ENCODE measurements at regions not wholly inside any gene's neighbourhood (a gene's known extent, or its start where the extent isn't known, plus 50 kb on each side); places are given as distances from the start of the nearest gene placed in this dataset.

DNA sequence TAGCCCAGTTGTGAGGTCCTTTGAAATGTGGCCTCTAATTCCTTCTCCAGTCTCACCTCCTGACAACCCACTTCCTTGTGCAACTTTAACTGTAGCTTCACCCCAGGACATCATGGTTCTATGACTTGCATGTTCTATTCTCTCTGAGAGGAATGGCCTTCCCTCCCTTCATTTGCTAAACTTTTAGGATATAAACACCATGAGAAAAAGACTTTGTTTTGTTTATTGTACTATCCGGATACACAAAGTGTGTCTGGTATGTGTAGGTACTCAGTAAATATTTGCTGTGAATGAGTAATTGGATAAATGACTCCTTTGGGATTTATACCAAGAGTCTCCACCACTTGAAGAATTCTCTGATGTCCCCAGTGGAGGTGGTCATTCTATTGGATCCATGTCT, 547.6 kb downstream of the INSC start:
- Histone ChIP-seq H3K9ac (ENCODE audit: low read depth in 1 of 2, low read length in 2 of 2) (no peak overlapping the region), H3K4me3 (ENCODE audit: low read length in 2 of 2) (no peak overlapping the region), H3K36me3 (ENCODE audit: control insufficient read depth in 2 of 2, insufficient read depth in 2 of 2, low read length in 2 of 2) (no peaks in the 10 kb centered on the region), H3K4me1 (ENCODE audit: control insufficient read depth in 2 of 2, insufficient read depth in 2 of 2, low read length in 2 of 2) (peaks cover 0 to 4% of the 10 kb centered on the region in 2 donors), H3K27me3 (ENCODE audit: control insufficient read depth in 2 of 2, insufficient read depth in 2 of 2, low read length in 2 of 2) (no peaks in the 10 kb centered on the region), H3K27ac (ENCODE audit: low read depth in 2 of 2, low read length in 2 of 2) (no peak overlapping the region), H3K9me3 (ENCODE audit: control insufficient read depth in 2 of 2, low read length in 2 of 2) (no peaks in the 10 kb centered on the region)

GRCh38 chr11:15663777-15664218, 549.1 kb downstream of the INSC start:
- Histone ChIP-seq H3K27ac (ENCODE audit: low read depth in 2 of 2, low read length in 2 of 2) (no peak overlapping the region), H3K27me3 (ENCODE audit: control insufficient read depth in 2 of 2, insufficient read depth in 2 of 2, low read length in 2 of 2) (no peaks in the 10 kb centered on the region), H3K9me3 (ENCODE audit: control insufficient read depth in 2 of 2, low read length in 2 of 2) (no peaks in the 10 kb centered on the region), H3K36me3 (ENCODE audit: control insufficient read depth in 2 of 2, insufficient read depth in 2 of 2, low read length in 2 of 2) (no peaks in the 10 kb centered on the region), H3K9ac (ENCODE audit: low read depth in 1 of 2, low read length in 2 of 2) (no peak overlapping the region), H3K4me3 (ENCODE audit: low read length in 2 of 2) (no peak overlapping the region), H3K4me1 (ENCODE audit: control insufficient read depth in 2 of 2, insufficient read depth in 2 of 2, low read length in 2 of 2) (peaks cover 0 to 4% of the 10 kb centered on the region in 2 donors)

GRCh38 chr11:15665368-15665871, 550.7 kb downstream of the INSC start:
- Histone ChIP-seq H3K27me3 (ENCODE audit: control insufficient read depth in 2 of 2, insufficient read depth in 2 of 2, low read length in 2 of 2) (no peaks in the 10 kb centered on the region), H3K9me3 (ENCODE audit: control insufficient read depth in 2 of 2, low read length in 2 of 2) (no peaks in the 10 kb centered on the region), H3K9ac (ENCODE audit: low read depth in 1 of 2, low read length in 2 of 2) (no peak overlapping the region), H3K27ac (ENCODE audit: low read depth in 2 of 2, low read length in 2 of 2) (no peak overlapping the region), H3K4me3 (ENCODE audit: low read length in 2 of 2) (no peak overlapping the region), H3K4me1 (ENCODE audit: control insufficient read depth in 2 of 2, insufficient read depth in 2 of 2, low read length in 2 of 2) (peaks cover 0 to 4% of the 10 kb centered on the region in 2 donors), H3K36me3 (ENCODE audit: control insufficient read depth in 2 of 2, insufficient read depth in 2 of 2, low read length in 2 of 2) (no peaks in the 10 kb centered on the region)

DNA sequence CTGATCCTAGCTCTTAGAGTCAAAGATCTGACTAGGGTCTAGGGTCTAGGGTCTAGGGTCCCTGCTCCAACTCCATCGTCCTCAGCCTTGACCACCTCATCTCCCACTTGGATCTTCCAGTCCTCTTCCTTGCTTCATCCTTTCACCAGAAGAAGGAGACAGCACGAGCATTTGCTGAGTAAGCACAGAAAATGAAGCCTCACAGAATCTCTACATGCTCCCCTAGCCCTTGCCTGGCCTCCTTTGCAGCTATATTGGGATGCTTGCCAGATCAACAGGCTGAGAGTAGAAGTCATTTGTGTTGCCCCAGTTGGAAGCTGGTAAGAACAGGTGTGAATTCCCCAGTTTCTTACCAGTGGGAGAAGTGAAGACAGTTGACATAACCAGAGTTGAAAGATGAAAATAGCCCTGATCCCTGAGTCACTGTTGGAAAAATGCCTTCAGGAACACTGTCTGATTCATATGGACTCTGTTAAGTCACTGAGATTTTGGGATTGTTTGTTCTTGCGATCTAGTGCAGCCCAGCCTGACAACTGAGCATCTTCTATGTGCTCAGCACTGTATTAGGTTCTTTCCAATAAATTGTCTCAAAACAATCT, 552.5 kb downstream of the INSC start:
- Histone ChIP-seq H3K4me1 (ENCODE audit: control insufficient read depth in 2 of 2, insufficient read depth in 2 of 2, low read length in 2 of 2) (peaks cover 0 to 4% of the 10 kb centered on the region in 2 donors), H3K27me3 (ENCODE audit: control insufficient read depth in 2 of 2, insufficient read depth in 2 of 2, low read length in 2 of 2) (no peaks in the 10 kb centered on the region), H3K9ac (ENCODE audit: low read depth in 1 of 2, low read length in 2 of 2) (no peak overlapping the region), H3K4me3 (ENCODE audit: low read length in 2 of 2) (no peak overlapping the region), H3K27ac (ENCODE audit: low read depth in 2 of 2, low read length in 2 of 2) (no peak overlapping the region), H3K36me3 (ENCODE audit: control insufficient read depth in 2 of 2, insufficient read depth in 2 of 2, low read length in 2 of 2) (no peaks in the 10 kb centered on the region), H3K9me3 (ENCODE audit: control insufficient read depth in 2 of 2, low read length in 2 of 2) (no peaks in the 10 kb centered on the region)

DNA sequence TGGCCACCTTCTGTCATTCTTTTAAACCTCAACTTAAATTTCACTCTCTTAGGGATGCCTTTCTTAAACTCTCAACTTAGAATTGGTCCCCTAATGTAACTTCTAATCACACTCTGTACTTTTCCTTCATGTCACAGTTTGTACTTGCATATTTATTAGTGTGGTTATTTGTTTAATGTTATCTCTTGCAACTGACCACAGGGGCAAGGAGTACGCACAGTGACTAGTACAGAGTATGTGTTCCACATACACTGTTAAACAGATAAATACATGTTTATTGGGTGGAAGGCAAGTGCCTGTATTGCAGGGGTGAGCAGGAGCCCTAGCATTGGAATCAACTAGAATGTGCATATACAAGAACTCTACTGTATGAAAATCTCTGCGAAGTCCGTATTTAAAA, 554.0 kb downstream of the INSC start:
- no peaks in the 10 kb centered on the region for H3K27me3 ChIP-seq (ENCODE audit: control insufficient read depth in 2 of 2, insufficient read depth in 2 of 2, low read length in 2 of 2)

DNA sequence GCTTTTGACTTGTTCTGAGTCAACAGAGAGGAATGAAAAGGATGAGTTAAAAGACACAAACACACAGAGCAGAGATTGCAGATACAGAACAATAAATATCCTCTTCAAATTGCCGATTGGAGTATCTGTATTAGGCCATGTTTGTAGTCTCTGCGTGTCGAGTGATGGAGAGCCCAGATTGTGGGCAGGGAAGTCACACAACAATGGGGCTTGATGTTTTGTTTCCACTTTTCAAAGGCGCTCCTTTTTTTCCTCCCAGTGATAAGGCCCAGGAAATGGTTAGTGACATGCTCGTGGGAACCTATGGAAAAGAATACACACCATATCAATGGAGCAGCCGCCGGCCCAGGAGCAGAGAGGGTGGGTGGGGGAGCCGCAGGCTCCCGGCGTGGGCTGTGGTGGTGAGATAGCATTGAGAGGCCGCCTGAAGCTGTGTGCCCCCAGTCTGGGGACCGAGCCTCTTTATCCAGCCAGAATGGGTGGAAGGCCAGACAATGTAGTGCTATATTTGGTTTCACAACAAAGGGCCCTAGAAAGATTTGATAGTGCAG, 555.9 kb downstream of the INSC start:
- H3K4me1 ChIP-seq (ENCODE audit: control insufficient read depth in 2 of 2, insufficient read depth in 2 of 2, low read length in 2 of 2): peaks cover 0 to 4% of the 10 kb centered on the region in 2 donors
- H3K9ac ChIP-seq (ENCODE audit: low read depth in 1 of 2, low read length in 2 of 2): no peak overlapping the region
- H3K27me3 ChIP-seq (ENCODE audit: control insufficient read depth in 2 of 2, insufficient read depth in 2 of 2, low read length in 2 of 2): no peaks in the 10 kb centered on the region
- no peaks in the 10 kb centered on the region for H3K9me3 ChIP-seq (ENCODE audit: control insufficient read depth in 2 of 2, low read length in 2 of 2)
- H3K27ac ChIP-seq (ENCODE audit: low read depth in 2 of 2, low read length in 2 of 2): no peak overlapping the region
- no peaks in the 10 kb centered on the region for H3K36me3 ChIP-seq (ENCODE audit: control insufficient read depth in 2 of 2, insufficient read depth in 2 of 2, low read length in 2 of 2)
- H3K4me3 ChIP-seq (ENCODE audit: low read length in 2 of 2): no peak overlapping the region

More for the DNA sequence above, 554.0 kb downstream of the INSC start:
- Histone ChIP-seq H3K36me3 (ENCODE audit: control insufficient read depth in 2 of 2, insufficient read depth in 2 of 2, low read length in 2 of 2) (no peaks in the 10 kb centered on the region), H3K4me3 (ENCODE audit: low read length in 2 of 2) (no peak overlapping the region), H3K27ac (ENCODE audit: low read depth in 2 of 2, low read length in 2 of 2) (no peak overlapping the region), H3K9ac (ENCODE audit: low read depth in 1 of 2, low read length in 2 of 2) (no peak overlapping the region), H3K4me1 (ENCODE audit: control insufficient read depth in 2 of 2, insufficient read depth in 2 of 2, low read length in 2 of 2) (peaks cover 0 to 4% of the 10 kb centered on the region in 2 donors), H3K9me3 (ENCODE audit: control insufficient read depth in 2 of 2, low read length in 2 of 2) (no peaks in the 10 kb centered on the region)

- H3K9me3 ChIP-seq (ENCODE audit: control insufficient read depth in 2 of 2, low read length in 2 of 2): no peaks in the 10 kb centered on the region
- no peak overlapping the region for H3K27ac ChIP-seq (ENCODE audit: low read depth in 2 of 2, low read length in 2 of 2)
- H3K27me3 ChIP-seq (ENCODE audit: control insufficient read depth in 2 of 2, insufficient read depth in 2 of 2, low read length in 2 of 2): no peaks in the 10 kb centered on the region
- H3K36me3 ChIP-seq (ENCODE audit: control insufficient read depth in 2 of 2, insufficient read depth in 2 of 2, low read length in 2 of 2): no peaks in the 10 kb centered on the region
- H3K9ac ChIP-seq (ENCODE audit: low read depth in 1 of 2, low read length in 2 of 2): no peak overlapping the region
- H3K4me3 ChIP-seq (ENCODE audit: low read length in 2 of 2): no peak overlapping the region
- H3K4me1 ChIP-seq (ENCODE audit: control insufficient read depth in 2 of 2, insufficient read depth in 2 of 2, low read length in 2 of 2): no peaks in the 10 kb centered on the region
Observed at GRCh38 chr11:15671216-15671615, 556.5 kb downstream of the INSC start.

DNA sequence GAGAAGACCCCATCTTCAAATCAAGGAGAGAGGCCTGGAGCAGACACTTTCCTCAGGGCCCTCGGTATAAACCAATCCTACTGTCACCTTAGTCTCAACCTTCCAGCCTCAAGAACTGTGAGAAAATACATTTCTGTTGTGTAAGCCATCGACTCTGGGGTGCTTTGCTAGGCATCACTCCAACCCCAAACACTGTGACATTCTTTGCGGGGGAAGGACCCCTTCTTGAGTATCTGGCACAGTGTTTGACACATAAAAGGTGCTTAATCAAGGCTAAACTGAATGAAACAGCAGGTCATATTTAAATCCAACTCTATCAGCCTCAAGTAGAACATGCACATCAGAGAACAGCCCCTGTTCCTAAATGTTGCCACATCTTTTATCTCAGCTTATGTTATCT, 558.1 kb downstream of the INSC start:
- H3K36me3 ChIP-seq (ENCODE audit: control insufficient read depth in 2 of 2, insufficient read depth in 2 of 2, low read length in 2 of 2): no peaks in the 10 kb centered on the region
- no peaks in the 10 kb centered on the region for H3K27me3 ChIP-seq (ENCODE audit: control insufficient read depth in 2 of 2, insufficient read depth in 2 of 2, low read length in 2 of 2)
- H3K4me1 ChIP-seq (ENCODE audit: control insufficient read depth in 2 of 2, insufficient read depth in 2 of 2, low read length in 2 of 2): no peaks in the 10 kb centered on the region
- H3K4me3 ChIP-seq (ENCODE audit: low read length in 2 of 2): no peak overlapping the region
- no peak overlapping the region for H3K27ac ChIP-seq (ENCODE audit: low read depth in 2 of 2, low read length in 2 of 2)
- H3K9ac ChIP-seq (ENCODE audit: low read depth in 1 of 2, low read length in 2 of 2): no peak overlapping the region
- peaks cover 0 to 2% of the 10 kb centered on the region in 2 donors for H3K9me3 ChIP-seq (ENCODE audit: control insufficient read depth in 2 of 2, low read length in 2 of 2)

DNA sequence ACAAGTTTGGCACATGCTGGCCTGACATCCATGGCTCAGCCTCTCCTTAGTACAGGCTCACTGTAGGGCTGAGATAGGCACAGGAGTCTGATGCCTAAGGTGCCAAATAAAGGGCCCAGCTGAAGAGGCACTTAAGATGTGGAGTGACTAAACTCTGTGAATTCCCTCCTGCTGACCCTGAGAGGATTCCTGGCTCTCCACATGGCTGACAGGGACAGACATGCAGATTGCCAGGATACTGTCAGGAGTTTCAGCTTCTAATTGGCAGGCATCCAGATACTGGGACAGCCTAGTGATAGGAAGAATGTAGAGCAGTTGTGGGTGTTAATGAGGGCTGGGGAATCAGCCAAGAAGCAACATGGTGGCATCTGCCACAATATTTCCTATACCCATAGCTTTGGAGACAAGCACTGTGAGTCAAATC, 558.7 kb downstream of the INSC start:
- Histone ChIP-seq H3K4me1 (ENCODE audit: control insufficient read depth in 2 of 2, insufficient read depth in 2 of 2, low read length in 2 of 2) (no peaks in the 10 kb centered on the region), H3K27me3 (ENCODE audit: control insufficient read depth in 2 of 2, insufficient read depth in 2 of 2, low read length in 2 of 2) (no peaks in the 10 kb centered on the region), H3K27ac (ENCODE audit: low read depth in 2 of 2, low read length in 2 of 2) (no peak overlapping the region), H3K4me3 (ENCODE audit: low read length in 2 of 2) (no peak overlapping the region), H3K9ac (ENCODE audit: low read depth in 1 of 2, low read length in 2 of 2) (no peak overlapping the region), H3K9me3 (ENCODE audit: control insufficient read depth in 2 of 2, low read length in 2 of 2) (peaks cover 0 to 2% of the 10 kb centered on the region in 2 donors), H3K36me3 (ENCODE audit: control insufficient read depth in 2 of 2, insufficient read depth in 2 of 2, low read length in 2 of 2) (no peaks in the 10 kb centered on the region)

DNA sequence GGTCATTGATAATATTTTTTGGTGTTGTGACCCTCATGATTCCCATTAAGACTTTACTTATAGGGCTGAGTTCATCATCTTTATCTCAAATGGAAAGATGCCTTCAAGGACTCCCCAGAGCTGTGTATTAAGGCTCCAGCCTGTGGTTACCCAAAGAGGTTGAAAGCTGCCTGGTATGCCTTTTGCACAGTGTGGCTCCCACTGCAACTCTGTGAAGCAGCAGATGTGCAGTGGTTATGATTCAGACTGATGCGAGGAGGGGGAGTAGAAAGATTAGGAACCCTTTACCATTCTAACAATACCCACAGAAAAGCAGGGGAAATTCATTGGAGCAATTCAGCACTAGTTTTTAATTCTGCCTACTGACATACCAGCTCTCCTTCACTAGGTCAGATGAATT, 560.0 kb downstream of the INSC start:
- Histone ChIP-seq H3K27ac (ENCODE audit: low read depth in 2 of 2, low read length in 2 of 2) (no peak overlapping the region), H3K4me3 (ENCODE audit: low read length in 2 of 2) (no peak overlapping the region), H3K9ac (ENCODE audit: low read depth in 1 of 2, low read length in 2 of 2) (no peak overlapping the region), H3K36me3 (ENCODE audit: control insufficient read depth in 2 of 2, insufficient read depth in 2 of 2, low read length in 2 of 2) (no peaks in the 10 kb centered on the region), H3K9me3 (ENCODE audit: control insufficient read depth in 2 of 2, low read length in 2 of 2) (peaks cover 0 to 2% of the 10 kb centered on the region in 2 donors), H3K27me3 (ENCODE audit: control insufficient read depth in 2 of 2, insufficient read depth in 2 of 2, low read length in 2 of 2) (no peaks in the 10 kb centered on the region), H3K4me1 (ENCODE audit: control insufficient read depth in 2 of 2, insufficient read depth in 2 of 2, low read length in 2 of 2) (no peaks in the 10 kb centered on the region)
